ENCODE measurements at regions not wholly inside any gene's neighbourhood (a gene's known extent, or its start where the extent isn't known, plus 50 kb on each side); places are given as distances from the start of the nearest gene placed in this dataset.

GRCh38 chr10:120375666-120376065, 81.4 kb upstream of the PLPP4 start:
- TF ChIP-seq CTCF (IDR thresholded peaks at IDR 0.05), result no peak
- no peak for TF ChIP-seq POLR2A (IDR thresholded peaks at IDR 0.05)

All from thyroid gland (tissue), 4 donors.